HPDE6-E6E7 (cell line): ENCODE measurements at regions not wholly inside any gene's neighbourhood (a gene's known extent, or its start where the extent isn't known, plus 50 kb on each side); places are given as distances from the start of the nearest gene placed in this dataset.
"Not testable (repeated sequence)": the region's sequence is repeated elsewhere in the genome, so short reads cannot be mapped to it uniquely, and the experiment has no call there.

Experiments
- DNase-seq: peaks from one replicate; pipeline ENCODE4 v3.0.0; 2011; ENCODE audit warnings: missing footprints; ENCODE audit errors: extremely low spot score

GRCh38 chr2:129504646-129505045 is 474.8 kb upstream of the RAB6C start:
- no peak for DNase-seq

GRCh38 chr2:129518937-129519336 is 460.5 kb upstream of the RAB6C start:
- DNase-seq, result no peak

GRCh38 chr2:129532158-129532557 is 447.3 kb upstream of the RAB6C start:
- DNase-seq, result not testable (repeated sequence)

DNA sequence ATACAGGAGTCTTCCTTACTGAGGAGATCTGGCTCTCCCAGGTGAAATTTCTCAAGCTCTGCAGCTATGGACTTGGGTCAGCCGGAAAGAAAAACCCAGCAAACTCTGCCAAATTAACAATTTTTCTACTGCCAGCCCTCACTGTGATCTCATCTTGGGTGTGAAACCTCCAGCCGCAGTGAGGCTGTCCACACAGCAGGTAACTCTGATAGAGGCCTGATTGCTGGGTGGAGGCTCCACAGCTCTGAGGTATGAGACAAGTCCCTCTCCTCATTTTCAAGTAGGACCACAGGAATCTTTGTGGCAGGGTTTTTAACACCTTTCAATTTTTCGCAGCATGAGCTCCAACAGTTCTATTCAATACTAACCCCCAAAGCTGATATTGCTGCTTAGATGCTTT is 430.6 kb upstream of the RAB6C start:
- DNase-seq, result no peak

GRCh38 chr2:129550536-129550935 is 428.9 kb upstream of the RAB6C start:
- DNase-seq, result no peak

DNA sequence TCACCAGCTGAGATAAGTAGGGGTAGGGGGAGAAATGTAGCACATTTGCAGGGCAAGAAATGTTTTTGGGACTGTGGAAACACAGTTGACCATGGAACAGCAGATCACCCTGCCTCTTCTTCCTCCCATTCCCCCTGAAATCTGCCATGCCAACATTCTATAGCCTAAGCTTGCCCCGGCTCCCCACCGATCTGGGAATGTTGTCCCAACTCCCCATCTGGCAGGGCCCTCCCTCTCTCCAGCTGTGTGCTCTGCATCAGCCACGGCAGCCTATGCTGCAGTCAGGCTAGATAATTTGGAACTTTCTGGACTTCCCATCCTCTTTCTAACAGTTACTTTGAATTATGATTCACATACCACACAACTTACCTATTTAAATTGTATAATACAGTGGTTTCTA is 425.1 kb upstream of the RAB6C start:
- no peak for DNase-seq

- DNase-seq, result no peak
Observed at GRCh38 chr2:129559101-129559500, 420.4 kb upstream of the RAB6C start.

- DNase-seq, result no peak
Observed at GRCh38 chr2:129565551-129566109, 413.8 kb upstream of the RAB6C start.

- DNase-seq, result not testable (repeated sequence)
Observed at GRCh38 chr2:129570812-129571211, 408.7 kb upstream of the RAB6C start.

DNA sequence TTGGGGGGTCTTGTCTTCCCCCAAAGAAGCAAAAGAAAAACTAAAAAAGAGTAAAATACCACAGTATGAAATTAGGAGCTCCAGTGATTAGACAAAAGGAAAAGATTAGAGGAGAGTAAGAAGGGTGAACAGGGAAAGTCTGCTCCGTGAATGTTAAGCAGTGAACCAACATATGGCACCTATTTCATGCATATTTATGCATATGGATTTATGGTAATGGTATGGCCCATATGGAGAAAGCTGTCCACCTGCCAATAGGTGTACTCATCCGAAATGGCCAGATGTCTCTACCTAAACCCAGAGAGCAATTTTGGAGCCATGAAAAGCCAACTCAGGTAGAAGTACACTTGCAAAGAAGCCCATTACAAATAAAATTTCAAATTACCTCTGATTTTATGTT is 404.0 kb upstream of the RAB6C start:
- DNase-seq, result no peak

DNA sequence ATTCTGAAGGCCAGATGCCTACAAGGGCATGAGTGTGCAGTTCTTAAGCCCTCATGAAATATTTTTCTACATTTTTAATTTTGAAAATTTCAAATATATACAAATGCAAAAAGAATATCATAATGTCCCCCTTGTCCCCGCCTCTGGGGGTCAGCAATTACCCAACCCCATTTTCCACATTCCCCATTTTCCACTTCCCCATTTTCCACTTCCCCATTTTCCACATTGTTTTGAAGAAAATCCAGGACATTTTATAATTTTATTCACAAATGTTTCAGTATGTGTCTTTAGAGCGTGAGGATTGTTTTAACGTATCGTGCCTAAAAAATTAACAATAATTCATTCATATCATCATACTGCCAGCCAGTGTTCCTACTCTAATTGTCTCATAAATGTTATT is 403.6 kb upstream of the RAB6C start:
- no peak for DNase-seq

- DNase-seq, result no peak
Observed at GRCh38 chr2:129580001-129580400, 399.5 kb upstream of the RAB6C start.

DNA sequence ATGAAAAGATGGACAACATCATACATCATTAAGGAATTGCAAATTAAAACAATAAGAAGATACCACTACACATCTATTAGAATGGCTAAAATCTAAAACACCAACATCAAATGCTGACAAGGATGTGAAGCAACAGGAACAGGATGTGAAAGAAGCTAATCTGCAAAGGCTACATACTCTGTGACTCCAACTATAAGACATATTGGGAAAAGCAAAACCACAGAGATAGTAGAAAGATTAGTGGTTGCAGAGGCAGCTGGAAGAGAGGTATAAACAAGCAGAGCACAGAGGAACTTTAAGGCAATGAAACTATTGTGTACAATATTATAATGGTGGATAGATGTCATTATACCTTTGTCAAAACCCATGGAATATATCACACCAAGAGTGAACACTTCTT is 393.7 kb upstream of the RAB6C start:
- DNase-seq, result no peak

- no peak for DNase-seq
Observed at GRCh38 chr2:129587426-129588064, 391.9 kb upstream of the RAB6C start.

- no peak for DNase-seq
Observed at GRCh38 chr2:129604560-129604959, 374.9 kb upstream of the RAB6C start.

DNA sequence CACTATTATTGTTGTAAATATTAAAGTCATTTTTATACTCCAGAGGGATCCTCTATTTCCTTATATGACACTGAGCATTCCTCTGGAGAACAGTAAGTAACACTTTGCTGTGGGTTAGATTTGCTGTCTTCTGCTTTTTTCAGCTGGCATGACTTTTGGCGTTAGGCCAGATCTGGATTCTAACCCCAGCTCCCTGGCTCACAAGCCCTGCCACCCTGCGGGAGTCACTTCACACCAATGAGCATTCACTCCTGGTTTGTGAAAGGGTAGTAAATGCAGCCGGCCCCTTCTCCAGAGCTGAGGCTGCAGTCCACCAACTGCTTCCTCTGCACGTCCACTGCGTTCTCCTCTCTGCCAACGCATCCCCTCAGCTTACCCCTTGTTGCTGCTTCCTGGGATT is 373.8 kb upstream of the RAB6C start:
- no peak for DNase-seq

DNA sequence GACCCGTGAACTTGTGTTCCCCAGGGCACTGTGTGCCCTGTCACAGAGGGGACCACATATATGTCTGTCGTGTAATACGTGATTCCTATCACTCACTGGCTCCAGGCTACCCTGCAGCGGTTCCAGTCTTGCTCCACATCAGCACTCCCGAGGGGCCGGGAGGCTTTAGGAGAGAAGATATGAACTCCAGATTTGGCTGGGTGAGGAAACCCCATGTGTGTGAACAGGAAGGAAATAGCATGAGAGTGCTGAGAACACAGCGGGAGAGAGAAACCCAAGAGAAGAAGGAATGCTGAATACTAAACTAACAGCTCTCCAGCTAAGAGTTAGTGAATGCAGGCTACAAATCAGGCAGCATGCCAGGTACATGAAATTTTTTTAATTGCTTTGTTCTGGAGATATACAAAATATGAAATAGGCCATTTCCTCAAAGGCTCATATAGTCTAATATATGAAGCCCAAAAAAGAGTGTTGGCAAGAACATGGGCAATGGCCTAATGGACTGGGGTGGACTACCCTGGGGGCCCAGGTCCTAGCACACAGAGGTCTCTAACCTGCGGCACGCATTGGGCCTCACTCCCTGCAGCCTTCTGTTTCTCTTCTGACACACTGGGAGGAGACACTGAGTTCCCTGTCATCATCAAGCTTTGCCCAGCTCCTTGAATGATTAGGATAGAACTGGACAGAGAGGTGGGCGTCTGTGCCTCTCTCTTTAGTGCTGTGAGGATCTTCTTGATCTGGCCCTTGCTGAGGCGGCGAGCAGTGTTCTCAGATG is 372.8 kb upstream of the RAB6C start:
- DNase-seq, result no peak

DNA sequence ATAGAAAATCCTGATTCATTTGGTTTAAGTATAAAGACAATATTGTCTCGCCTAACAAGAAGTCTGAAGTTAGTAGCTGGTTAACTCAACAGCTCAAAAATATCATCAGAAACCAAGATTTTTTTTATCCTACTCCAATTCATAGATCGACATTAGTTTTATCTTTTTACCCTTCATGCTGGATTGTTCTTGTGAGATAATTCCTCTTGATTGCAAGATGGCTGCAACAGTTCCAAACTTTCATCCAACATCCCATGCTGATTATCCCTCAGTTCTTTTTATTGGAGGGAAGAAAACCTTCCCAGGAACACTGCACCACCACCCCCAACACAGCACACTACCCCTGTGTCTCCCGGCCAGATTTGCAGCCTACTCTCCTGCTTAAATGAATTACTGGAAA is 370.2 kb upstream of the RAB6C start:
- no peak for DNase-seq

- DNase-seq, result no peak
Observed at GRCh38 chr2:129610766-129611165, 368.7 kb upstream of the RAB6C start.

GRCh38 chr2:129611471-129611870 is 368.0 kb upstream of the RAB6C start:
- DNase-seq, result no peak

GRCh38 chr2:129619471-129619870 is 360.0 kb upstream of the RAB6C start:
- DNase-seq, result no peak

DNA sequence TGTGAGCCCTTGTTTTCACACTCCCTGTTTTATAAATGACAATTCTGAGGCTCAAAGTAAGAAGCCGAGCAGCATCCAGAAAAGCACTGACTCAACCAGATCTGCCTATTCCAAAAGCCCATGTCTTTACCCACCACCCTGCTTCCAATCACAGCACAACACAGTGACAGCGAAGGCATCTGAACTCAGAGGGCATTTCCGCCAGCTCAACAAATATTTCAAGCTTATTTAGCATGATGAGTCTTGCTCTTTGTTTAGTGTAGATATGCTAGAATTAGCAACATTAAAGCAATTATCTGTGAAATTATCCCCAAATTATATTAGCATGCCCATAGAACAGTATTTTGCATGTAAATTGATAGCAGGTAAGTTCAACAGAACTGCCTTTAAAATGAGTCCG is 359.1 kb upstream of the RAB6C start:
- DNase-seq, result no peak

- no peak for DNase-seq
Observed at GRCh38 chr2:129623783-129624182, 355.7 kb upstream of the RAB6C start.
